ENCODE measurements at regions not wholly inside any gene's neighbourhood (a gene's known extent, or its start where the extent isn't known, plus 50 kb on each side); places are given as distances from the start of the nearest gene placed in this dataset.

- TF ChIP-seq SP1 (IDR thresholded peaks at IDR 0.05) (no peak), BHLHE40 (IDR thresholded peaks at IDR 0.05; ENCODE audit: borderline replicate concordance) (no peak), FOXA1 (IDR thresholded peaks at IDR 0.05) (no peak)
Observed at GRCh38 chr7:46424934-46425333, 503.9 kb upstream of the IGFBP3 start.

All from HEK293T (cell line).